HuH-7 (cell line): ENCODE measurements at regions not wholly inside any gene's neighbourhood (a gene's known extent, or its start where the extent isn't known, plus 50 kb on each side); places are given as distances from the start of the nearest gene placed in this dataset.
"Not testable (repeated sequence)": the region's sequence is repeated elsewhere in the genome, so short reads cannot be mapped to it uniquely, and the experiment has no call there.

Experiments
- DNase-seq: peaks from one replicate; pipeline ENCODE4 v3.0.0; 2011; ENCODE audit warnings: low spot score

GRCh38 chr1:57572016-57572415, 148.2 kb upstream of the DAB1 start:
- DNase-seq: no peak

DNA sequence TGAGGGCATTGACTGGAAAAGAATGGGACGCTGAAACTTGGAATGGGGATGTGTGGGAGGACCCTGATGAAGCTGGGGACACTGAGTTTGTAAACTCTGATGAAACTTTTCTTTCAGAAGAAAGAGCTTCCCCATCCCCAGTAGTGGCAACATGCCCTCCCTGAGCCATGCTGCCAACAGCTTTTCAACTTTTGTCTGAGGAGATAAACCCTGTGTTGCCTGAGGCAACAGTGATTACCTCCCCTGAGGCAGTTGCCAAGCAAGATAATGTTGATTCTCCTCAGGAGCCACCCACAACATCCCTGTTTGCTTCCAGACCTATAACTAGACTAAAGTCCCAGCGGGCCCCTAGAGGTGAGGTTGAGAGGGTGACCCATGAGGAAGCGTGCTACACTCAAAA, 134.2 kb upstream of the DAB1 start:
- not testable (repeated sequence) for DNase-seq

DNA sequence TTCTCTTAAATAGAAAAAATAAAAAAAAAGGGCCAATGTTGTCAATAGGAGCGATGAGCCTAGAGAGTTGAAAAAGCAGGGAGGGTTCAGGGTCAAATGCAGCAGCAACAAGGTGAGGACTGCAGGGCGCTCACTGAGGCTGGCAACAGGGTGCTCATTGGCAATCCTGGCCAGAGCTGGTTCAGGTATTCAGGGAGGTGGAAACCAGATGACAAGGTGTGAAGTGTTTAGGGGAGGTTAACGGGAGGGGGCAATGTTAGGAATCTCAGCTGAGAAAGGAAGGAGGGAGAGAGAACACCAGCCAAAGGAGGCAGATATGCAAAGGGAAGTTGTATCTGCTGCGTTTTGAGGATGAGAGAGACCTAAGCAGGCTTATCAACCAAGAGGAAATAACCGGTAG, 129.8 kb upstream of the DAB1 start:
- DNase-seq: no peak

DNA sequence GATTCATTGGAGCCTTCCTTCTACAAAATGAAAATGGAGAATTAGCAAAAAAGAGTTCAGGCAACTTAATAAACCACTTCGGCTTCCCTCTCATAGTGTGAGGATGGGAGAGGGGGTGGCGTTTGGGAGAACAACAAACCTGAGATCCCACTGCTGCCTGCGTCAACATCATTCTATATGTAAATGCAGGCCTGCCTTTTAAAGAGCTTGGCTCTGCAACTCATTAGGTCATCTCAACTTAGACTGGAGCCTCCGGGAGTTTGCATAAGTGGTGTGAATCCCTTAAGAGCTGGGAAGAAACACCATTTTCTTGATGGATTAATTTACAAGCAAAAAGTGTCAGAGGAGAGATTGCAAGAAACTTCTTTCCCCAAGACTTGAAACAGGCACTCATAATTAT, 127.6 kb upstream of the DAB1 start:
- DNase-seq: no peak

GRCh38 chr1:57550092-57550491, 126.2 kb upstream of the DAB1 start:
- DNase-seq: no peak

GRCh38 chr1:57549300-57549699, 125.4 kb upstream of the DAB1 start:
- no peak for DNase-seq

- DNase-seq: no peak
Measured at GRCh38 chr1:57546549-57547330, 122.9 kb upstream of the DAB1 start.

DNA sequence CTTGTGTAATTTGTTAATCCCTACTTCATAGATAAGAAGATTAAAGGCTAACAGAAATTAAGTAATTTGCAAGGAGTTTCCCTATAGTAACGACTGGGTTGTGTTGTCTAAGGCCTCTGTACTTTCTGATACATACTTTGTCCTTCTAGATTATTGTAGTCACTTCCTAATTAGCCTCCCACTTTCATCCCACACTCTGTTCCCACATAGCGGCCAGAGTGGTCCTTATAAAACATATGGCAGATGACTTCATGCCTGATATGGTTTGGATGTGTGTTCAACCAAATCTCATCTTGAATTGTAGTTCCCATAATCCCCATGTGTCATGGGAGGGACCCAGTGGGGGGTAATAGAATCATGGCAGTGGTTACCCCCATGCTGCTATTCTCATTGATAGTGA, 120.5 kb upstream of the DAB1 start:
- no peak for DNase-seq

- DNase-seq: no peak
Measured at GRCh38 chr1:57536749-57537423, 113.0 kb upstream of the DAB1 start.

- no peak for DNase-seq
Measured at GRCh38 chr1:57532299-57532698, 108.4 kb upstream of the DAB1 start.

DNA sequence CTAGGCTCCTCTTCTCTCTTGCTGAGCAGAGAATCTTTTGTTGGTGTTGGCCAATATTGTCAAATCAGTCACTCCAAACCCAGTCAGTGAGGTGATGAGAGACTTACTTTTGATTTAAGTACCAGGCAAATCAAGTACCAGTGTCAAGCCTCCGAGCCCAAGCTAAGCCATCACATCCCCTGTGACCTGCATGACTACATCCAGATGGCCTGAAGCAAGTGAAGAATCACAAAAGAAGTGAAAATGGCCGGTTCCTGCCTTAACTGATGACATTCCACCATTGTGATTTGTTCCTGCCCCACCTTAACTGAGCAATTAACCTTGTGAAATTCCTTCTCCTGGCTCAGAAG, 107.0 kb upstream of the DAB1 start:
- DNase-seq: not testable (repeated sequence)

- no peak for DNase-seq
Measured at GRCh38 chr1:57530206-57530910, 106.5 kb upstream of the DAB1 start.

GRCh38 chr1:57522575-57522974, 98.7 kb upstream of the DAB1 start:
- no peak for DNase-seq

DNA sequence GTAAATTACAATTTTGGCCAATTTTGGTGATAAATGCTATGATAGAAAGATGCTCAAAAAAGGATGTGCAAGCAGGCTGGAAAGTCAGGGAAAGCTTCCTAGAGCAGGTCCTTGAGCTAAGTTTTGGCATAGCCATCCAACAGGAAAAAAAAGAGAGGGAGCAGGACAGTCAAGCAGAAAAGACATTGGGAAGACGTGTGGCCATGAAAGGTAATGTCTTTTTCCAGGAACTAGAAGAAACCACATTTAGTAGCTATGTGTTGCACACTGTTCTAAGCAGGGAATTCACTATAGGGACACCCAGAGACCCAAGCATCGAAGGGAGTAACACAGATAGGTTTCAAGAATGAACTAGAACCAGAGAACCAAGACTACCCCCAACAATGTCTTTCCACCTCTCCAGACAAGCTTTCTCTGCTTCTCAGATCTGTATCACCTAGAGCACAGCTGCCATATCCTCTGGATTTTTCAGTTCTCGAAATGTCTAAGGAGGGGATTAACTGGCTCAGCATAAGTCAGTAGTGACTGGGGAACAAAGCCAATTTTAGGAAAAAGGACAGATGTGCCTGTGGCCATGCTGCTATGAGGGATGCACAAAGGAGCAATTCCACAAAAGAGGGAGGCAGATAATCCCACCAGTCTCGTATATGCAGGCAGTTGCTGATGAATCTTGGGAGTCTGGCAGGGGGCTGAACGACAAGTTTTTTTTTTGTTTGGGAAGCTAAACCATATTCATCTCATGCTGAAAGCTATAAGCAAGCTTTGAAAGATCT, 97.1 kb upstream of the DAB1 start:
- DNase-seq: no peak

GRCh38 chr1:57518496-57518895, 94.6 kb upstream of the DAB1 start:
- DNase-seq: no peak

GRCh38 chr1:57517587-57518374, 93.9 kb upstream of the DAB1 start:
- DNase-seq: no peak

GRCh38 chr1:57512386-57512785, 88.5 kb upstream of the DAB1 start:
- DNase-seq: no peak

DNA sequence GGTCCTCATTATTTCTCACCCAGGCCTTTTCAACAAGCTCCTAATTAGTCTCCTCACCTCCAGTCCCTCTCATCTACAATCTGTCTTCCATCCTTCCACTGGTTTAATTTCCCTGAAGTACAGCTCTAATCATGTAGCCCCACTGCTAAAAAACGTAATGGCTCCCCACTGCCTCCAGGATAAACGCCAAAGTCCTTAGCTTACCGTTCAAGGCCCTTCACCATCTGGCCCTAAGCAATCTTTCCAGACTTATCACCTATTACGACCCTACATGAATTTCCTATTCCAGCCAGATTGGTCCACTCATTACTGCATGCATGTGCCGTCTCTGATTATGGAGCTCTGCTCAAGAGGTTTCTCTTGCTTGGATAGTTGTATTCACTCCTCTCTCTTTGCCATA, 83.1 kb upstream of the DAB1 start:
- DNase-seq: no peak

- peak; percentile 5 for DNase-seq
Measured at GRCh38 chr1:57503337-57503736, 79.5 kb upstream of the DAB1 start.

DNA sequence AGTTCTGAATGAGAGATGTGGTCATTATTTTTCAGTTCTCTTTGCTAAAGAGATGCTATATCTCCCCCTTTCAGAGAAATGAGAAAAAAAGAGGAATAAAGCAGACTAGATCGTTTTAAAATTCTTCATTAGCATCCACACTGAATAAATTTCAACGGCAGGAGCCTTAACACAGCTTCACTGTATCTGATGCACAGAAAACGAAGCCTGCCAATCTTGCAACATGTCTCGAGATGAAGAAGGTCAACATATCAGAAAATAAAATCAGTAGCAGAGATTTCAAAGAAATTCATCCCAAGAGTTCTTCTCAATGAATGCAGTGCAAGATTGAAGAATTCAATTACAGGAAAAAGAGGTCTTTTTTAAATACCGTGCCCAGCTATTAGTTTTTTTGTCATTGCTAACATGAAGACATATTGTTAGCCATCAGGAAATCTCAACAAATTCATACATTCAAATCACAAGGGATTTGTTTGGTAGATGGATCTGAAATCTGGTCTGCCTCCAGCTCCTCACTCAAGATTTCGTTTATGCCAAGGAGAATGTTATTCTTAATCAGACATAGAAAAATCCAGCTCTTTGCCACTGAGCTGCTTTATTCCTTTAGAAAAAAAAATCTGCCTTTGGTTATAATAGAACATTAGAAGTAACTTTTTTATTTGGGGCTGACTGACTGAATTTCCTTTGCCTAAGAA, 76.4 kb upstream of the DAB1 start:
- DNase-seq: no peak

DNA sequence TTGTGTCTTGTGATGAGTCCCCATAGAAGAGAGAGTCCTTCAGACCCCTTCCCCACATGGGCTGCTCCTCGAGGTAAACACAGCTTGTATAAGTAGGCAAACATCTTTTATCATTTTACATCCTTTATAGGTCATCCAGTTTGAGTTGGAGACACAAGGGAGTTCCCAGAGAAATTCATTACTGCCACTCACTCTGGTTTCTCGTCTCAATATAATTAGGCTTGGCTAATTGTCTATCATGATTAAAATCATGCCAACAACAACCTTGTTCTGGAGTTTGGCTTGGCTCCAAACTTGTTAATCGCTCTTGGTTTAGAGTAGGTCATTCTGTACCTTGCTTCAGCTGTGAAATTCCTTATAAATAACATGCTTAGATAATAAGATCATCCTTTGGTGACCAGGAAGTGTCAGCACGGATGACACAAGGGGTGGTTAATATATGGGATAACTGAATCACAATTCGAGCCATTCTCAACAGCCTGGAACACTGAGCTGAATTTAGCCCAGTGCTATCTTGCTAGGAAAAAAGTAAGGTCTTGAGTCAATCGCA, 70.7 kb upstream of the DAB1 start:
- DNase-seq: no peak
